Karpas-422 (cell line): ENCODE measurements at regions not wholly inside any gene's neighbourhood (a gene's known extent, or its start where the extent isn't known, plus 50 kb on each side); places are given as distances from the start of the nearest gene placed in this dataset.
"Not testable (repeated sequence)": the region's sequence is repeated elsewhere in the genome, so short reads cannot be mapped to it uniquely, and the experiment has no call there.

Source experiments
- DNase-seq: peaks from one replicate; pipeline ENCODE4 v3.0.0-alpha.2; 2015
- H2AFZ ChIP-seq: fragments of 200-600 bp; sonication (generic); 2 replicates; pipeline ENCODE4 v1.6.1; 2014; ENCODE audit warnings: antibody characterized with exemption, low read length, mixed read lengths
- H3K27ac ChIP-seq: fragments of 200-600 bp; sonication (generic); 2 replicates; pipeline ENCODE4 v1.5.1; 2014; ENCODE audit warnings: mild to moderate bottlenecking, low read length, moderate library complexity
- H3K27me3 ChIP-seq: fragments of 200-600 bp; sonication (generic); 2 replicates; pipeline ENCODE4 v1.6.1; 2014; ENCODE audit warnings: low read length, mixed read lengths
- H3K36me3 ChIP-seq: fragments of 200-600 bp; sonication (generic); 2 replicates; pipeline ENCODE4 v1.6.1; 2014; ENCODE audit warnings: low read length, mixed read lengths; ENCODE audit not compliant: insufficient read depth
- H3K4me1 ChIP-seq: fragments of 200-600 bp; sonication (generic); 2 replicates; pipeline ENCODE4 v1.6.1; 2014; ENCODE audit warnings: mild to moderate bottlenecking, low read length, mixed read lengths
- H3K4me2 ChIP-seq: fragments of 200-600 bp; sonication (generic); 2 replicates; pipeline ENCODE4 v1.6.1; 2014; ENCODE audit warnings: low read length, low read depth, mild to moderate bottlenecking; ENCODE audit not compliant: poor library complexity, severe bottlenecking
- H3K4me3 ChIP-seq: fragments of 200-600 bp; sonication (generic); 2 replicates; pipeline ENCODE4 v1.5.1; 2014; ENCODE audit warnings: mild to moderate bottlenecking, antibody characterized with exemption, low read length, mixed read lengths
- H3K79me2 ChIP-seq: fragments of 200-600 bp; sonication (generic); 2 replicates; pipeline ENCODE4 v1.6.1; 2014; ENCODE audit warnings: mild to moderate bottlenecking, low read length, mixed read lengths
- H3K9ac ChIP-seq: fragments of 200-600 bp; sonication (generic); 2 replicates; pipeline ENCODE4 v1.6.0; 2014; ENCODE audit warnings: low read length
- H3K9me2 ChIP-seq: fragments of 200-600 bp; sonication (generic), shearing (Covaris generic); replicated peaks from 2 replicates; pipeline ENCODE4 v1.6.0; 2014; ENCODE audit warnings: mild to moderate bottlenecking, low read length, moderate library complexity; ENCODE audit not compliant: insufficient read depth
- H3K9me3 ChIP-seq: fragments of 300-700, 200-600 bp; sonication (generic); 2 replicates; pipeline ENCODE4 v1.6.1; 2014; ENCODE audit warnings: low read length, mixed read lengths
- H4K20me1 ChIP-seq: fragments of 200-600 bp; sonication (generic); 2 replicates; pipeline ENCODE4 v1.6.1; 2014; ENCODE audit warnings: mild to moderate bottlenecking, antibody characterized with exemption, low read length, low read depth; ENCODE audit not compliant: insufficient read depth

- H2AFZ ChIP-seq, H3K27me3 ChIP-seq, H3K9me3 ChIP-seq, H3K4me1 ChIP-seq, H3K27ac ChIP-seq, DNase-seq, H3K4me3 ChIP-seq, H4K20me1 ChIP-seq, H3K9me2 ChIP-seq, H3K4me2 ChIP-seq, H3K9ac ChIP-seq, H3K79me2 ChIP-seq, H3K36me3 ChIP-seq: not testable (repeated sequence)
These were observed 126.3 kb upstream of the CAV2 start for GRCh38 chr7:116373229-116373628.

- Histone ChIP-seq H3K27me3 (no peaks in the 10 kb centered on the region), H3K4me3 (no peak overlapping the region), H3K9me3 (no peaks in the 10 kb centered on the region), H3K36me3 (no peaks in the 10 kb centered on the region), H3K9ac (no peak overlapping the region), H4K20me1 (no peaks in the 10 kb centered on the region), H3K79me2 (no peaks in the 10 kb centered on the region), H2AFZ (no peak overlapping the region), H3K9me2 (no peaks in the 10 kb centered on the region), H3K4me1 (no peaks in the 10 kb centered on the region), H3K27ac (no peak overlapping the region), H3K4me2 (no peak overlapping the region)
- DNase-seq, result no peak
These were observed 121.8 kb upstream of the CAV2 start for GRCh38 chr7:116377721-116378120.

GRCh38 chr7:116380025-116380424 is 119.5 kb upstream of the CAV2 start:
- Histone ChIP-seq H4K20me1 (no peaks in the 10 kb centered on the region), H3K36me3 (no peaks in the 10 kb centered on the region), H3K4me2 (no peak overlapping the region), H3K9me3 (no peaks in the 10 kb centered on the region), H3K27ac (no peak overlapping the region), H3K79me2 (no peaks in the 10 kb centered on the region), H3K9me2 (no peaks in the 10 kb centered on the region), H3K4me3 (no peak overlapping the region), H3K4me1 (no peaks in the 10 kb centered on the region), H3K9ac (no peak overlapping the region), H3K27me3 (no peaks in the 10 kb centered on the region), H2AFZ (no peak overlapping the region)
- DNase-seq, result no peak

GRCh38 chr7:116382375-116382774 is 117.2 kb upstream of the CAV2 start:
- no peaks in the 10 kb centered on the region for H3K27me3 ChIP-seq
- H3K9me3 ChIP-seq, result no peaks in the 10 kb centered on the region
- H3K4me3 ChIP-seq, result no peak overlapping the region
- no peak overlapping the region for H3K4me2 ChIP-seq
- H3K27ac ChIP-seq, result no peak overlapping the region
- H3K9ac ChIP-seq, result no peak overlapping the region
- no peaks in the 10 kb centered on the region for H3K4me1 ChIP-seq
- no peaks in the 10 kb centered on the region for H3K79me2 ChIP-seq
- no peak for DNase-seq
- no peaks in the 10 kb centered on the region for H4K20me1 ChIP-seq
- no peaks in the 10 kb centered on the region for H3K9me2 ChIP-seq
- H3K36me3 ChIP-seq, result no peaks in the 10 kb centered on the region
- no peak overlapping the region for H2AFZ ChIP-seq

- H3K4me1 ChIP-seq, result no peaks in the 10 kb centered on the region
- H3K9ac ChIP-seq, result no peak overlapping the region
- H3K4me2 ChIP-seq, result no peak overlapping the region
- H3K27ac ChIP-seq, result no peak overlapping the region
- no peaks in the 10 kb centered on the region for H3K9me3 ChIP-seq
- no peak for DNase-seq
- H3K79me2 ChIP-seq, result no peaks in the 10 kb centered on the region
- no peak overlapping the region for H2AFZ ChIP-seq
- no peaks in the 10 kb centered on the region for H3K36me3 ChIP-seq
- no peaks in the 10 kb centered on the region for H3K9me2 ChIP-seq
- H4K20me1 ChIP-seq, result no peaks in the 10 kb centered on the region
- H3K4me3 ChIP-seq, result no peak overlapping the region
- H3K27me3 ChIP-seq, result no peaks in the 10 kb centered on the region
These were observed 114.5 kb upstream of the CAV2 start for GRCh38 chr7:116384936-116385635.

GRCh38 chr7:116386674-116387073 is 112.9 kb upstream of the CAV2 start:
- Histone ChIP-seq H3K79me2 (no peaks in the 10 kb centered on the region), H3K9ac (no peak overlapping the region), H3K4me1 (no peaks in the 10 kb centered on the region), H3K4me2 (no peak overlapping the region), H3K9me2 (no peaks in the 10 kb centered on the region), H3K36me3 (no peaks in the 10 kb centered on the region), H2AFZ (no peak overlapping the region), H3K27me3 (no peaks in the 10 kb centered on the region), H3K9me3 (no peaks in the 10 kb centered on the region), H4K20me1 (no peaks in the 10 kb centered on the region), H3K4me3 (no peak overlapping the region), H3K27ac (no peak overlapping the region)
- no peak for DNase-seq

- H3K79me2 ChIP-seq, result no peaks in the 10 kb centered on the region
- H3K27ac ChIP-seq, result no peak overlapping the region
- H3K9ac ChIP-seq, result no peak overlapping the region
- H3K9me2 ChIP-seq, result no peaks in the 10 kb centered on the region
- no peak overlapping the region for H3K4me2 ChIP-seq
- no peaks in the 10 kb centered on the region for H3K36me3 ChIP-seq
- no peaks in the 10 kb centered on the region for H3K4me1 ChIP-seq
- H3K27me3 ChIP-seq, result no peaks in the 10 kb centered on the region
- H3K9me3 ChIP-seq, result no peaks in the 10 kb centered on the region
- no peak overlapping the region for H2AFZ ChIP-seq
- H3K4me3 ChIP-seq, result no peak overlapping the region
- H4K20me1 ChIP-seq, result no peaks in the 10 kb centered on the region
- no peak for DNase-seq
These were observed 109.2 kb upstream of the CAV2 start for GRCh38 chr7:116390363-116390762.

GRCh38 chr7:116392806-116393205 is 106.7 kb upstream of the CAV2 start:
- H3K4me2 ChIP-seq, result no peak overlapping the region
- no peak for DNase-seq
- H3K36me3 ChIP-seq, result no peaks in the 10 kb centered on the region
- H3K79me2 ChIP-seq, result no peaks in the 10 kb centered on the region
- H3K4me1 ChIP-seq, result no peaks in the 10 kb centered on the region
- H3K9me3 ChIP-seq, result no peaks in the 10 kb centered on the region
- H3K9me2 ChIP-seq, result no peaks in the 10 kb centered on the region
- H2AFZ ChIP-seq, result no peak overlapping the region
- H3K4me3 ChIP-seq, result no peak overlapping the region
- H3K27me3 ChIP-seq, result no peaks in the 10 kb centered on the region
- no peak overlapping the region for H3K27ac ChIP-seq
- no peak overlapping the region for H3K9ac ChIP-seq
- no peaks in the 10 kb centered on the region for H4K20me1 ChIP-seq

- no peak for DNase-seq
- Histone ChIP-seq H3K4me2 (no peak overlapping the region), H4K20me1 (no peaks in the 10 kb centered on the region), H3K27ac (no peak overlapping the region), H3K4me1 (no peaks in the 10 kb centered on the region), H3K9me2 (no peaks in the 10 kb centered on the region), H3K79me2 (no peaks in the 10 kb centered on the region), H3K9me3 (no peaks in the 10 kb centered on the region), H3K9ac (no peak overlapping the region), H3K27me3 (no peaks in the 10 kb centered on the region), H3K36me3 (no peaks in the 10 kb centered on the region), H2AFZ (no peak overlapping the region), H3K4me3 (no peak overlapping the region)
These were observed 105.9 kb upstream of the CAV2 start for GRCh38 chr7:116393654-116394053.
